ENCODE measurements at regions not wholly inside any gene's neighbourhood (a gene's known extent, or its start where the extent isn't known, plus 50 kb on each side); places are given as distances from the start of the nearest gene placed in this dataset.

DNA sequence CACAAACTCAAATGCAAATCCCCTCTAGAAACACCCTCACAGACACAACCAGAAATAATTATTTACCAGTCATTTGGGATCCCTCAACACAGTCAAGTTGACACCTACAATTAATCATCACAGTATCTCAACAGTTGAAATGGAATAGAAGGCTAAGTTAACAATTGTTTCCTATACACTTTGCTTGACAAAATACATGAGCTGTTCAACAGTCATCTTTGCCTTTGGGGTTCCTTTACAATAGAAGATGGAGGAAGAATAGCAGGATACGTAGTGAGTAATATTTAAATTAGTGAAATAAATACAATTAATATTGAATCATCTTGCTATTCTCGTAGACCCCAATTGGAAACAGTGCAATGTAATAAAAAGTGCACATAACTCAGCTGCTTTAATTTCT lies 487.3 kb upstream of the ADAMTS5 start:
- no peak for TF ChIP-seq CTCF (IDR thresholded peaks at IDR 0.05; ENCODE audit: poor library complexity)
- no peak for TF ChIP-seq EZH2phosphoT487 (IDR thresholded peaks at IDR 0.05; ENCODE audit: low read depth, severe bottlenecking, unreplicated experiment)
- no peak for TF ChIP-seq EZH2 (IDR thresholded peaks at IDR 0.05; ENCODE audit: borderline replicate concordance)
